Esophagus squamous epithelium (tissue), 5 donors: ENCODE measurements at regions not wholly inside any gene's neighbourhood (a gene's known extent, or its start where the extent isn't known, plus 50 kb on each side); places are given as distances from the start of the nearest gene placed in this dataset.

ENCODE experiments used
- DNase-seq: peaks from one replicate; lab custom pipeline; 2025; lab: John Stamatoyannopoulos, UW
- H3K27ac ChIP-seq, 4 donors: fragments of 200-600 bp; sonication (generic); one replicate each; pipeline ENCODE4 v1.5.1; 2016 to 2019; ENCODE audit warnings: mild to moderate bottlenecking in 1 of 4
- H3K27me3 ChIP-seq, 4 donors: fragments of 200-600 bp; sonication (generic); 1 replicate in 3 of 4; 2 replicates in 1 of 4; pipeline versions ENCODE4 v1.5.1 to v1.6.0; 2017 to 2021; ENCODE audit warnings: antibody characterized with exemption in 1 of 4
- H3K36me3 ChIP-seq, 3 donors: fragments of 200-600 bp; sonication (generic); one replicate each; pipeline ENCODE4 v1.5.1; 2016 to 2019
- H3K4me1 ChIP-seq, 3 donors: fragments of 200-600 bp; sonication (generic); one replicate each; pipeline ENCODE4 v1.5.1; 2017 to 2019
- H3K4me3 ChIP-seq, 4 donors: fragments of 200-600 bp; sonication (generic); 1 replicate in 3 of 4; 2 replicates in 1 of 4; pipeline ENCODE4 v1.5.1; 2016 to 2019; ENCODE audit warnings: mild to moderate bottlenecking in 2 of 4, moderate library complexity in 1 of 4
- H3K9me3 ChIP-seq, 3 donors: fragments of 200-600 bp; sonication (generic); one replicate each; pipeline ENCODE4 v1.5.1; 2016 to 2019
- CTCF ChIP-seq, 6 experiments: fragments of 450-650 bp in 4 of 6; fragments of 200-600 bp in 2 of 6; sonication (generic) in 2 of 6; IDR thresholded peaks; one replicate each; pipeline ENCODE4 v1.5.1; 2016 to 2019; ENCODE audit warnings: antibody characterized with exemption in 6 of 6, mild to moderate bottlenecking in 4 of 6, moderate library complexity in 4 of 6
- POLR2A ChIP-seq, 4 donors: fragments of 450-650 bp; IDR thresholded peaks; one replicate each; pipeline ENCODE4 v1.6.1; 2017; ENCODE audit warnings: antibody characterized with exemption in 4 of 4, mild to moderate bottlenecking in 4 of 4, moderate library complexity in 3 of 4
- WGBS, 2 donors: methylation state at CpG; one replicate each; pipeline ENCODE4 v1.1.5; 2018; 5-methylcytosine and 5-hydroxymethylcytosine counted together
- intact Hi-C: fragments of 100-400 bp; cut with DNase I; formaldehyde crosslinking; loops from one replicate; pipeline ENCODE4 v1.15.0; 2022
- donor health status: DM: yes; HTN: yes; CAD: no.

GRCh38 chr5:148938522-148938882, 112.1 kb downstream of the ADRB2 start:
- H3K9me3 ChIP-seq = no peaks in the 10 kb centered on the region
- intact Hi-C loops = no loop called here
- WGBS, 2 donors = 73 to 78% methylated on average over 3 of the region's 3 CpGs
- no peak for DNase-seq
- TF ChIP-seq CTCF (IDR thresholded peaks at IDR 0.05) (no peak), POLR2A (IDR thresholded peaks at IDR 0.05) (no peak)
- no peaks in the 10 kb centered on the region for H3K36me3 ChIP-seq
- no peaks in the 10 kb centered on the region for H3K27me3 ChIP-seq
- no peak overlapping the region for H3K4me3 ChIP-seq
- H3K27ac ChIP-seq = no peak overlapping the region
- peaks cover 0 to 45% (median 0%) of the 10 kb centered on the region in 3 donors for H3K4me1 ChIP-seq

- Histone ChIP-seq H3K27me3 (no peaks in the 10 kb centered on the region), H3K36me3 (no peaks in the 10 kb centered on the region), H3K9me3 (no peaks in the 10 kb centered on the region), H3K27ac (no peak overlapping the region), H3K4me3 (no peak overlapping the region), H3K4me1 (peaks cover 0 to 34% (median 0%) of the 10 kb centered on the region in 3 donors)
- 69 to 90% methylated on average over 1 of the region's 1 CpG for WGBS, 2 donors
- intact Hi-C loops = no loop called here
- DNase-seq = no peak
- TF ChIP-seq POLR2A (IDR thresholded peaks at IDR 0.05) = no peak
- TF ChIP-seq CTCF (IDR thresholded peaks at IDR 0.05) = no peak
Observed at GRCh38 chr5:148939676-148940075, 113.3 kb downstream of the ADRB2 start.

GRCh38 chr5:148941810-148942209, 115.4 kb downstream of the ADRB2 start:
- Histone ChIP-seq H3K4me1 (peaks cover 0 to 32% (median 0%) of the 10 kb centered on the region in 3 donors), H3K4me3 (no peak overlapping the region), H3K9me3 (no peaks in the 10 kb centered on the region), H3K27ac (no peak overlapping the region), H3K27me3 (no peaks in the 10 kb centered on the region), H3K36me3 (no peaks in the 10 kb centered on the region)
- WGBS, 2 donors = 83% methylated on average over 1 of the region's 1 CpG; no CpG with 5 or more reads in 1 of the 2 donors
- TF ChIP-seq CTCF (IDR thresholded peaks at IDR 0.05) = no peak
- intact Hi-C loops = no loop called here
- no peak for DNase-seq

- H3K4me3 ChIP-seq = no peak overlapping the region
- TF ChIP-seq CTCF (IDR thresholded peaks at IDR 0.05) = no peak
- H3K36me3 ChIP-seq = no peaks in the 10 kb centered on the region
- 20 to 36% methylated on average over 4 of the region's 4 CpGs for WGBS, 2 donors
- intact Hi-C loops = no loop called here
- H3K27ac ChIP-seq = peak overlapping the region; percentile 22 to 79 (median 60)
- DNase-seq = no peak
- no peaks in the 10 kb centered on the region for H3K27me3 ChIP-seq
- peaks cover 0 to 54% (median 0%) of the 10 kb centered on the region in 3 donors for H3K4me1 ChIP-seq
- H3K9me3 ChIP-seq = no peaks in the 10 kb centered on the region
Observed at GRCh38 chr5:148949841-148950470, 112.9 kb downstream of the SH3TC2 start.

- DNase-seq = no peak
- Histone ChIP-seq H3K9me3 (no peaks in the 10 kb centered on the region), H3K27me3 (no peaks in the 10 kb centered on the region), H3K4me3 (no peak overlapping the region), H3K4me1 (peaks cover 0 to 54% (median 0%) of the 10 kb centered on the region in 3 donors), H3K27ac (peak overlapping the region; percentile 22 to 79 (median 60)), H3K36me3 (no peaks in the 10 kb centered on the region)
- intact Hi-C loops = no loop called here
- 26 to 40% methylated on average over 2 of the region's 2 CpGs for WGBS, 2 donors
- TF ChIP-seq CTCF (IDR thresholded peaks at IDR 0.05) (no peak), POLR2A (IDR thresholded peaks at IDR 0.05) (no peak)
Observed at GRCh38 chr5:148950471-148950863, 112.4 kb downstream of the SH3TC2 start.
